PC-9 (cell line): ENCODE measurements at regions not wholly inside any gene's neighbourhood (a gene's known extent, or its start where the extent isn't known, plus 50 kb on each side); places are given as distances from the start of the nearest gene placed in this dataset.

Experiments used
- BruUV-seq: library from RNA; stranded (reverse); fragments of 400-500 nt; replicated peaks from 2 replicates; lab custom pipeline; 2021; lab: Mats Ljungman, UMichigan
- CTCF ChIA-PET: fragments of 300-600 bp; sonication (Branson Sonifier 250); formaldehyde crosslinking; loops from one replicate; lab custom pipeline; 2022; ENCODE audit warnings: antibody characterized with exemption; lab: Charles Lee
- POLR2A ChIA-PET: fragments of 300-600 bp; sonication (Branson Sonifier 250); formaldehyde crosslinking; loops from one replicate; lab custom pipeline; 2022; ENCODE audit warnings: antibody characterized with exemption; ENCODE audit not compliant: unreplicated experiment; lab: Charles Lee
- DNase-seq, 2 experiments: peaks; one replicate each; pipeline versions ENCODE4 v3.0.0 to v3.0.0-alpha.2; 2015 to 2022; ENCODE audit warnings: mixed read lengths in 1 of 2
- H2AFZ ChIP-seq: fragments of 200-600 bp; sonication (generic); 2 replicates; pipeline ENCODE4 v1.8.1; 2017; ENCODE audit warnings: antibody characterized with exemption
- H3F3A ChIP-seq: fragments of 200-600 bp; sonication (generic); 2 replicates; pipeline ENCODE4 v1.8.1; 2017; ENCODE audit warnings: antibody characterized with exemption, mild to moderate bottlenecking, low read depth; ENCODE audit not compliant: insufficient read depth
- H3K27ac ChIP-seq: fragments of 200-600 bp; sonication (generic); 2 replicates; pipeline ENCODE4 v1.6.1; 2016; ENCODE audit warnings: mixed run types
- H3K27me3 ChIP-seq: fragments of 200-600 bp; sonication (generic); 2 replicates; pipeline ENCODE4 v1.6.1; 2016; ENCODE audit warnings: low read depth, mixed run types; ENCODE audit not compliant: insufficient read depth
- H3K36me3 ChIP-seq: fragments of 200-600 bp; sonication (generic); 2 replicates; pipeline ENCODE4 v1.6.1; 2016; ENCODE audit warnings: low read depth, mixed run types
- H3K4me1 ChIP-seq: fragments of 200-600 bp; sonication (generic); replicated peaks from 2 replicates; pipeline ENCODE4 v1.6.1; 2016; ENCODE audit warnings: mixed run types; ENCODE audit not compliant: insufficient read depth
- H3K4me2 ChIP-seq: fragments of 200-600 bp; sonication (generic); 2 replicates; pipeline ENCODE4 v1.6.1; 2017; ENCODE audit warnings: mixed run types
- H3K4me3 ChIP-seq: fragments of 200-600 bp; sonication (generic); 2 replicates; pipeline ENCODE4 v1.6.1; 2016; ENCODE audit warnings: mixed run types
- H3K79me2 ChIP-seq: fragments of 200-600 bp; sonication (generic); 2 replicates; pipeline ENCODE4 v1.6.1; 2017; ENCODE audit warnings: low read depth, mixed run types
- H3K9me2 ChIP-seq: fragments of 200-600 bp; sonication (generic); 2 replicates; pipeline ENCODE4 v1.8.1; 2017; ENCODE audit warnings: mild to moderate bottlenecking; ENCODE audit not compliant: insufficient read depth
- H3K9me3 ChIP-seq: fragments of 200-600 bp; sonication (generic); 2 replicates; pipeline ENCODE4 v1.8.1; 2016; ENCODE audit warnings: low read depth; ENCODE audit not compliant: insufficient read depth
- H4K20me1 ChIP-seq: fragments of 200-600 bp; sonication (generic); 2 replicates; pipeline ENCODE4 v1.8.1; 2017; ENCODE audit not compliant: insufficient read depth
- EZH2 ChIP-seq: fragments of 200-600 bp; sonication (generic); IDR thresholded peaks from 2 replicates; pipeline ENCODE4 v1.8.0; 2017; ENCODE audit warnings: antibody characterized with exemption, low read depth
- intact Hi-C: fragments of 100-400 bp; cut with micrococcal nuclease; formaldehyde crosslinking; loops from one replicate; pipeline ENCODE4 v1.10.0; 2022; ENCODE audit not compliant: unreplicated experiment
- TF ChIP-seq, protein P1 (sequence below): fragments of 200-600 bp; sonication (generic); conservative IDR thresholded peaks from 2 replicates; pipeline ENCODE4 v1.6.1; 2017; ENCODE audit warnings: mixed run types, antibody characterized with exemption, mild to moderate bottlenecking, moderate library complexity

DNA sequence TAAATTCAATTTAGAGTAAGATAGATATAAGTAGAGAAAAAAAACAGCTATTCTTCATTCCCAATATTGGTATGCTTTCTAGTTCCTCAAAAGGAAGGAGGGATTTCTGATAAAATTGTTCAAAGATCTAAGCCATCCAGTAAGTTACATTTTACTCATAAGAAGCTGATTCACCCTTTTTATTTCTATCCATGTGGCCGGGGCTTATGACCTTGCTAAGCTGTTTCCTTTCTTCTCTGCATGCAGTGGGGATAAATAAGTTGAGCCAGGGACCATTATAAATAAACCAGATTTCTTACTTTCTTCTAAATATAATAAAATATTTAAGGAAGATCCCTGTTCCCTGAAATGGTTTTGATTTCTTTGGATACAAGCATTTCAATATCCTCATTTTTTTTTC is 502.3 kb downstream of the PDHA2 start:
- Histone ChIP-seq H3K9me3 (no peaks in the 10 kb centered on the region), H3K4me2 (no peak overlapping the region), H3K79me2 (no peaks in the 10 kb centered on the region), H3K27ac (no peak overlapping the region), H3K9me2 (no peaks in the 10 kb centered on the region), H4K20me1 (no peaks in the 10 kb centered on the region), H2AFZ (no peak overlapping the region), H3K4me1 (no peaks in the 10 kb centered on the region), H3F3A (no peaks in the 10 kb centered on the region), H3K27me3 (no peaks in the 10 kb centered on the region), H3K4me3 (no peak overlapping the region), H3K36me3 (no peaks in the 10 kb centered on the region)
- POLR2A ChIA-PET = no interaction called here
- TF ChIP-seq EZH2 = no peak
- TF ChIP-seq, protein P1, sequence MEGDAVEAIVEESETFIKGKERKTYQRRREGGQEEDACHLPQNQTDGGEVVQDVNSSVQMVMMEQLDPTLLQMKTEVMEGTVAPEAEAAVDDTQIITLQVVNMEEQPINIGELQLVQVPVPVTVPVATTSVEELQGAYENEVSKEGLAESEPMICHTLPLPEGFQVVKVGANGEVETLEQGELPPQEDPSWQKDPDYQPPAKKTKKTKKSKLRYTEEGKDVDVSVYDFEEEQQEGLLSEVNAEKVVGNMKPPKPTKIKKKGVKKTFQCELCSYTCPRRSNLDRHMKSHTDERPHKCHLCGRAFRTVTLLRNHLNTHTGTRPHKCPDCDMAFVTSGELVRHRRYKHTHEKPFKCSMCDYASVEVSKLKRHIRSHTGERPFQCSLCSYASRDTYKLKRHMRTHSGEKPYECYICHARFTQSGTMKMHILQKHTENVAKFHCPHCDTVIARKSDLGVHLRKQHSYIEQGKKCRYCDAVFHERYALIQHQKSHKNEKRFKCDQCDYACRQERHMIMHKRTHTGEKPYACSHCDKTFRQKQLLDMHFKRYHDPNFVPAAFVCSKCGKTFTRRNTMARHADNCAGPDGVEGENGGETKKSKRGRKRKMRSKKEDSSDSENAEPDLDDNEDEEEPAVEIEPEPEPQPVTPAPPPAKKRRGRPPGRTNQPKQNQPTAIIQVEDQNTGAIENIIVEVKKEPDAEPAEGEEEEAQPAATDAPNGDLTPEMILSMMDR = no peak
- CTCF ChIA-PET = no interaction called here
- intact Hi-C loops = no loop called here
- BruUV-seq = no TSS peak
- DNase-seq = no peak

DNA sequence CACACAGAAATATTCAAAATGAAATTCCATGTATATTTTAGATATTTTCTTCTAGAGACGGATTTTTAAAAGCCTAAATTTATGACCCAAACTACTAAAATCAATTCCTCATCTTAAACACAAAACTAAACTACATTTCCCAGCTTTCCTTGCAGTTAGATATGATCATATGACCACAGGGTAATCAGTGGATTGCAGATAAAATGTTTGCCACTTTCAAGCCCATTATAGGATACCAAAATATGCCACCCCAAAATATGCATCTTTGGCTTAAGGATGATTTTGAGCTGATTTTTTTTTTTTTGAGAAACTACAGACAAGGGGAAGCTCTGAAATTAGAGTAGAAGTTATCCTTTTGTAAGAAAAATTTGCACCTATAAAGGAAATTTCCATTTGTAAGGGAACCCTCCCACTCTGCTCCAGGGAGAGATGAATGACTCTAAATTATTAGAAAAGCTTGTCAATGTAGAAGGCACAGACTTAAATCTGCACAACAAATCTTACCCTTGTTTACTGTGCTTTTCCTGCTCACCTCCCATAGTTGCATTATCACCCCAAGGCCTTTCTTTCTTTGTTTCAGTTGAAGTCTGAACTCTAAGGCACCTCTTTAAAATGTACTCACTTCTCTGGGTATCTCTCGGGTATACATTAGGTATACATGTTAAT is 503.0 kb downstream of the PDHA2 start:
- H3K4me3 ChIP-seq = no peak overlapping the region
- DNase-seq = no peak
- CTCF ChIA-PET = no interaction called here
- TF ChIP-seq, protein P1 = no peak
- TF ChIP-seq EZH2 = no peak
- no peaks in the 10 kb centered on the region for H3K36me3 ChIP-seq
- no peaks in the 10 kb centered on the region for H3K9me3 ChIP-seq
- H3K4me2 ChIP-seq = no peak overlapping the region
- no peak overlapping the region for H3K27ac ChIP-seq
- H3K27me3 ChIP-seq = no peaks in the 10 kb centered on the region
- POLR2A ChIA-PET = no interaction called here
- H3K9me2 ChIP-seq = no peaks in the 10 kb centered on the region
- no peaks in the 10 kb centered on the region for H3F3A ChIP-seq
- H2AFZ ChIP-seq = no peak overlapping the region
- no TSS peak for BruUV-seq
- no peaks in the 10 kb centered on the region for H4K20me1 ChIP-seq
- no peaks in the 10 kb centered on the region for H3K79me2 ChIP-seq
- intact Hi-C loops = no loop called here
- H3K4me1 ChIP-seq = no peaks in the 10 kb centered on the region

DNA sequence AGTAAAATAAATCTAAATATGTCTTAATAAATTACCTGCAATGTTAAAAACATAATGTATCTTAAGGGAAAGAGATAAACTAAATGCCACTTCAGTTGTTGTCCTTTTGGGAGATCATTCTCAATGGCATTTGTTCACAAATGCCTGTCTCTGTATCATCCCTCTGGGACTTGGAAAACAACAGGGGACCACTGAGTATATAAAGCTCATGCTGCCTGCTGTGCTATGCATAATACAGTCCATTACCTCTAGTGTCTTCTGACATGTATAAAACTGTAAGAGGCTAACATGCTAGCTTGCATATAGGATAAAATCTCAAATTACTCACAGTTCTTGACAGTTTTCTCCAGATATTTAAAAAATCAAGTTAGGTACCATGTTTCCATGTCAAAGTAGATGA is 503.9 kb downstream of the PDHA2 start:
- Histone ChIP-seq H3K79me2 (no peaks in the 10 kb centered on the region), H3K4me2 (no peak overlapping the region), H3K9me3 (no peaks in the 10 kb centered on the region), H3K27me3 (no peaks in the 10 kb centered on the region), H2AFZ (no peak overlapping the region), H3K9me2 (no peaks in the 10 kb centered on the region), H3K36me3 (no peaks in the 10 kb centered on the region), H3F3A (no peaks in the 10 kb centered on the region), H3K4me1 (no peaks in the 10 kb centered on the region), H3K27ac (no peak overlapping the region), H3K4me3 (no peak overlapping the region), H4K20me1 (no peaks in the 10 kb centered on the region)
- no peak for DNase-seq
- CTCF ChIA-PET = no interaction called here
- intact Hi-C loops = no loop called here
- no peak for TF ChIP-seq EZH2
- TF ChIP-seq, protein P1 = no peak
- BruUV-seq = no TSS peak
- POLR2A ChIA-PET = no interaction called here
